ENCODE measurements at regions not wholly inside any gene's neighbourhood (a gene's known extent, or its start where the extent isn't known, plus 50 kb on each side); places are given as distances from the start of the nearest gene placed in this dataset.

DNA sequence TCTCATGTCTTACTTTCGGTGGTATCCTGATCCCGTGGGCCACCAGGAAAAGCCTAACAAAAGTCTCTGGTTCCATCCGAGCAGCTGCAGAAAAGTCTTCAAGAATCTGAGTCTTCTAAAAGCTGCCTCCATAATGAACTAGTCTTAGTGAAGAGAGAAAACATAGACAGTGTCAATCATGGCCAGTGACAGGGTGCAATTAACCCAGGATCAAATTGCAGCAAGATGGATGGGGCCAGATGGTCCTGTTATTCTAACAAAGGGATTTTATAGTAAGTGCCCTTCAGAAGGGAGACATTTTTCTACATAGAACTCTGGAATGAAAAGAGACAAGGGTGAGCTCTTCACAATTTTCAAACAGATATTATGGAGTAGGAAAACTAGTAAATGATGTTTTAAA is 281.6 kb upstream of the ZFP64 start:
- no peak overlapping the region for H3K27ac Mint-ChIP-seq
- Histone ChIP-seq H3K4me1 (ENCODE audit: control insufficient read depth in 1 of 2, insufficient read depth in 2 of 2, low read length in 2 of 2) (no peaks in the 10 kb centered on the region), H3K27ac (ENCODE audit: low read depth in 1 of 2, low read length in 2 of 2) (no peak overlapping the region), H4K20me1 (ENCODE audit: insufficient read depth, low read length) (no peaks in the 10 kb centered on the region), H3K9ac (ENCODE audit: insufficient read depth, low read length, poor library complexity, severe bottlenecking) (no peak overlapping the region), H3K4me3 (replicated peaks in 1 of 3; ENCODE audit: low read depth in 2 of 3, low read length in 3 of 3) (no peak overlapping the region), H3K9me3 (replicated peaks in 1 of 2; ENCODE audit: control insufficient read depth in 1 of 2, insufficient read depth in 1 of 2, low read length in 2 of 2) (no peaks in the 10 kb centered on the region), H3K27me3 (ENCODE audit: control insufficient read depth in 2 of 2, insufficient read depth in 2 of 2, low read length in 2 of 2) (no peaks in the 10 kb centered on the region), H3K79me2 (ENCODE audit: insufficient read depth, low read length) (no peaks in the 10 kb centered on the region), H3K4me2 (replicated peaks; ENCODE audit: extremely low read depth, low read length, poor library complexity, severe bottlenecking) (no peak overlapping the region), H2AFZ (ENCODE audit: insufficient read depth, low read depth, low read length, poor library complexity, severe bottlenecking) (no peak overlapping the region), H3K36me3 (replicated peaks in 1 of 2; ENCODE audit: control insufficient read depth in 1 of 2, insufficient read depth in 2 of 2, low read length in 2 of 2) (no peaks in the 10 kb centered on the region)
- no peak for DNase-seq
- TF ChIP-seq, protein P1, sequence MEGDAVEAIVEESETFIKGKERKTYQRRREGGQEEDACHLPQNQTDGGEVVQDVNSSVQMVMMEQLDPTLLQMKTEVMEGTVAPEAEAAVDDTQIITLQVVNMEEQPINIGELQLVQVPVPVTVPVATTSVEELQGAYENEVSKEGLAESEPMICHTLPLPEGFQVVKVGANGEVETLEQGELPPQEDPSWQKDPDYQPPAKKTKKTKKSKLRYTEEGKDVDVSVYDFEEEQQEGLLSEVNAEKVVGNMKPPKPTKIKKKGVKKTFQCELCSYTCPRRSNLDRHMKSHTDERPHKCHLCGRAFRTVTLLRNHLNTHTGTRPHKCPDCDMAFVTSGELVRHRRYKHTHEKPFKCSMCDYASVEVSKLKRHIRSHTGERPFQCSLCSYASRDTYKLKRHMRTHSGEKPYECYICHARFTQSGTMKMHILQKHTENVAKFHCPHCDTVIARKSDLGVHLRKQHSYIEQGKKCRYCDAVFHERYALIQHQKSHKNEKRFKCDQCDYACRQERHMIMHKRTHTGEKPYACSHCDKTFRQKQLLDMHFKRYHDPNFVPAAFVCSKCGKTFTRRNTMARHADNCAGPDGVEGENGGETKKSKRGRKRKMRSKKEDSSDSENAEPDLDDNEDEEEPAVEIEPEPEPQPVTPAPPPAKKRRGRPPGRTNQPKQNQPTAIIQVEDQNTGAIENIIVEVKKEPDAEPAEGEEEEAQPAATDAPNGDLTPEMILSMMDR (IDR thresholded peaks at IDR 0.05): no peak
- intact Hi-C loops (cut with micrococcal nuclease): no loop called here
- peaks cover 0 to 6% (median 0%) of the 10 kb centered on the region in 7 donors for H3K9me3 Mint-ChIP-seq
- 50% methylated on average over 3 of the region's 3 CpGs for WGBS (ENCODE audit: insufficient coverage)
- H3K4me1 Mint-ChIP-seq: no peaks in the 10 kb centered on the region
- peaks cover 0 to 3% (median 0%) of the 10 kb centered on the region in 3 donors for H3K27me3 Mint-ChIP-seq (ENCODE audit: low read depth in 3 of 3)
- no peaks in the 10 kb centered on the region for H3K36me3 Mint-ChIP-seq
- no peak overlapping the region for H3K4me3 Mint-ChIP-seq

DNA sequence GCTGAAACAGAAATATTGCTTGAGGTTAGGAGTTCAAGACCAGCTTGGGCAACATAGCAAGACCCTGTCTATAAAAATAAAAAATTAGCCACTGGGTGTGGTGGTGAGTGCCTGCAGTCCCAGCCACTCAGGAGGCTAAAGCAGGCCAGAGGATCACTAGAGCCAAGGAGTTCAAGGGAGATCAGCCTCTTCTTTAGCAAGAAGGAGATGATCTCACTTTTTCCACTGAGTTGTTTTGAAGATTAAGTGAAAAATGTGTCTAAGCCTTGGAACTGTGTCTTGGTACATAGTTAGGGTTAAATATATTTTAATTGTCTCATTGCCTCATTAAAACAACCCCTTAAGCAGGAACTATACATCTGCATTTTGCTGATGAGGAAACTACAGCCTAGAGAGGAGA is 279.0 kb upstream of the ZFP64 start:
- Histone ChIP-seq H3K4me2 (replicated peaks; ENCODE audit: extremely low read depth, low read length, poor library complexity, severe bottlenecking) (no peak overlapping the region), H3K4me3 (replicated peaks in 1 of 3; ENCODE audit: low read depth in 2 of 3, low read length in 3 of 3) (no peak overlapping the region), H3K36me3 (replicated peaks in 1 of 2; ENCODE audit: control insufficient read depth in 1 of 2, insufficient read depth in 2 of 2, low read length in 2 of 2) (no peaks in the 10 kb centered on the region), H3K79me2 (ENCODE audit: insufficient read depth, low read length) (no peaks in the 10 kb centered on the region), H3K27ac (ENCODE audit: low read depth in 1 of 2, low read length in 2 of 2) (no peak overlapping the region), H3K9ac (ENCODE audit: insufficient read depth, low read length, poor library complexity, severe bottlenecking) (no peak overlapping the region), H3K4me1 (ENCODE audit: control insufficient read depth in 1 of 2, insufficient read depth in 2 of 2, low read length in 2 of 2) (no peaks in the 10 kb centered on the region), H3K9me3 (replicated peaks in 1 of 2; ENCODE audit: control insufficient read depth in 1 of 2, insufficient read depth in 1 of 2, low read length in 2 of 2) (no peaks in the 10 kb centered on the region), H3K27me3 (ENCODE audit: control insufficient read depth in 2 of 2, insufficient read depth in 2 of 2, low read length in 2 of 2) (no peaks in the 10 kb centered on the region), H2AFZ (ENCODE audit: insufficient read depth, low read depth, low read length, poor library complexity, severe bottlenecking) (no peak overlapping the region), H4K20me1 (ENCODE audit: insufficient read depth, low read length) (no peaks in the 10 kb centered on the region)
- Mint-ChIP-seq H3K4me3 (no peak overlapping the region), H3K36me3 (no peaks in the 10 kb centered on the region), H3K9me3 (peaks cover 0 to 6% (median 0%) of the 10 kb centered on the region in 7 donors), H3K27me3 (ENCODE audit: low read depth in 3 of 3) (peaks cover 2 to 5% (median 2%) of the 10 kb centered on the region in 3 donors), H3K4me1 (no peaks in the 10 kb centered on the region), H3K27ac (no peak overlapping the region)
- DNase-seq: no peak
- TF ChIP-seq, protein P1 (IDR thresholded peaks at IDR 0.05): no peak
- intact Hi-C loops (cut with micrococcal nuclease): no loop called here

Measured in CD14-positive monocyte (primary cell).